Mesenchymal stem cell (in vitro differentiated cells and primary cell): ENCODE measurements at regions not wholly inside any gene's neighbourhood (a gene's known extent, or its start where the extent isn't known, plus 50 kb on each side); places are given as distances from the start of the nearest gene placed in this dataset.
A peak's percentile ranks its signal among the peaks of the same experiment; 100 is the strongest.

Experiments used
- DNase-seq: peaks from one replicate; pipeline ENCODE4 v3.0.0-alpha.2; 2013
- H2AFZ ChIP-seq: one replicate; pipeline ENCODE4 v1.6.1; 2013; ENCODE audit warnings: low read depth, mild to moderate bottlenecking, control low read depth, inconsistent platforms, low read length, moderate library complexity
- H2AK5ac ChIP-seq: 2 replicates; pipeline ENCODE4 v1.6.1; 2013; ENCODE audit warnings: low read length, moderate library complexity, mild to moderate bottlenecking, inconsistent platforms; ENCODE audit not compliant: severe bottlenecking
- H2BK120ac ChIP-seq: one replicate; pipeline ENCODE4 v1.6.1; 2013; ENCODE audit warnings: low read depth, mild to moderate bottlenecking, inconsistent platforms, low read length, moderate library complexity
- H2BK12ac ChIP-seq, 2 experiments: one replicate each; pipeline ENCODE4 v1.6.1; 2013; ENCODE audit warnings: inconsistent platforms in 2 of 2, low read length in 2 of 2, mild to moderate bottlenecking in 2 of 2, moderate library complexity in 2 of 2, control low read depth in 1 of 2
- H2BK15ac ChIP-seq: one replicate; pipeline ENCODE4 v1.6.1; 2013; ENCODE audit warnings: mild to moderate bottlenecking, low read depth, inconsistent platforms; ENCODE audit not compliant: poor library complexity, severe bottlenecking
- H2BK5ac ChIP-seq: 2 replicates; pipeline ENCODE4 v1.6.1; 2013; ENCODE audit warnings: low read depth, mild to moderate bottlenecking, low read length, control low read depth, inconsistent platforms; ENCODE audit not compliant: poor library complexity, severe bottlenecking
- H3K14ac ChIP-seq, 2 experiments: one replicate each; pipeline ENCODE4 v1.6.1; 2013; ENCODE audit warnings: inconsistent platforms in 2 of 2, low read length in 2 of 2, control low read depth in 1 of 2, mild to moderate bottlenecking in 1 of 2, moderate library complexity in 1 of 2
- H3K18ac ChIP-seq, 2 experiments: one replicate each; pipeline ENCODE4 v1.6.1; 2013; ENCODE audit warnings: inconsistent platforms in 2 of 2, low read length in 2 of 2, control low read depth in 1 of 2, low read depth in 1 of 2, mild to moderate bottlenecking in 1 of 2
- H3K23ac ChIP-seq, 2 experiments: one replicate each; pipeline ENCODE4 v1.6.1; 2013; ENCODE audit warnings: inconsistent platforms in 2 of 2, low read length in 2 of 2, mild to moderate bottlenecking in 2 of 2, moderate library complexity in 2 of 2, control low read depth in 1 of 2
- H3K27ac ChIP-seq: 2 replicates; pipeline ENCODE4 v1.5.1; 2013; ENCODE audit warnings: mild to moderate bottlenecking, moderate library complexity, low read length, control low read depth, inconsistent platforms; ENCODE audit not compliant: poor library complexity, severe bottlenecking
- H3K27me3 ChIP-seq, 2 experiments: 2 replicates each; pipeline versions ENCODE4 v1.6.1 to v1.7.0; 2013; ENCODE audit warnings: low read length in 2 of 2, mild to moderate bottlenecking in 2 of 2, moderate library complexity in 2 of 2, control low read depth in 1 of 2, inconsistent platforms in 1 of 2; ENCODE audit not compliant: control insufficient read depth in 1 of 2, insufficient read depth in 1 of 2
- H3K36me3 ChIP-seq, 2 experiments: 2 replicates each; pipeline versions ENCODE4 v1.6.1 to v1.7.0; 2013; ENCODE audit warnings: low read length in 2 of 2, control low read depth in 1 of 2, inconsistent platforms in 1 of 2, low read depth in 1 of 2, mild to moderate bottlenecking in 1 of 2; ENCODE audit not compliant: insufficient read depth in 2 of 2, control insufficient read depth in 1 of 2
- H3K4ac ChIP-seq, 2 experiments: one replicate each; pipeline ENCODE4 v1.6.1; 2013; ENCODE audit warnings: inconsistent platforms in 2 of 2, low read length in 2 of 2, mild to moderate bottlenecking in 2 of 2, moderate library complexity in 2 of 2, control low read depth in 1 of 2, low read depth in 1 of 2
- H3K4me1 ChIP-seq: 2 replicates; pipeline ENCODE4 v1.6.1; 2013; ENCODE audit warnings: low read depth, low read length, control low read depth; ENCODE audit not compliant: control insufficient read depth, insufficient read depth
- H3K4me2 ChIP-seq: 2 replicates; pipeline ENCODE4 v1.6.1; 2013; ENCODE audit warnings: low read length, mild to moderate bottlenecking, inconsistent platforms; ENCODE audit not compliant: poor library complexity, severe bottlenecking
- H3K4me3 ChIP-seq, 2 experiments: 2 replicates each; pipeline versions ENCODE4 v1.5.1 to v1.7.0; 2013; ENCODE audit warnings: low read length in 2 of 2, mild to moderate bottlenecking in 2 of 2, control low read depth in 1 of 2, low read depth in 1 of 2; ENCODE audit not compliant: insufficient read depth in 1 of 2
- H3K79me1 ChIP-seq: replicated peaks from 2 replicates; pipeline ENCODE4 v1.6.1; 2013; ENCODE audit warnings: mild to moderate bottlenecking, control low read depth, low read length, inconsistent platforms; ENCODE audit not compliant: poor library complexity, severe bottlenecking
- H3K9ac ChIP-seq: 2 replicates; pipeline ENCODE4 v1.7.0; 2013; ENCODE audit warnings: mild to moderate bottlenecking, low read length, moderate library complexity
- H3K9me3 ChIP-seq: 2 replicates; pipeline ENCODE4 v1.7.0; 2013; ENCODE audit warnings: mild to moderate bottlenecking, low read length; ENCODE audit not compliant: control insufficient read depth
- H4K8ac ChIP-seq: one replicate; pipeline ENCODE4 v1.6.1; 2013; ENCODE audit warnings: inconsistent platforms, mild to moderate bottlenecking, low read length, moderate library complexity
- H4K91ac ChIP-seq: one replicate; pipeline ENCODE4 v1.6.1; 2013; ENCODE audit warnings: mild to moderate bottlenecking, low read length, inconsistent platforms
- WGBS: methylation state at CpG from one replicate; pipeline ENCODE4 v1.1.7; 2013; ENCODE audit warnings: mixed read lengths; 5-methylcytosine and 5-hydroxymethylcytosine counted together

GRCh38 chr15:60087561-60087960 lies 83.5 kb downstream of the FOXB1 start:
- Histone ChIP-seq H3K4me3 (no peak overlapping the region), H2BK5ac (no peak overlapping the region), H3K9me3 (no peaks in the 10 kb centered on the region), H2AK5ac (no peak overlapping the region), H3K79me1 (no peaks in the 10 kb centered on the region), H2AFZ (no peak overlapping the region), H2BK15ac (no peak overlapping the region), H3K9ac (no peak overlapping the region), H3K27me3 (peaks cover 0 to 5% of the 10 kb centered on the region in 2 experiments), H4K8ac (no peak overlapping the region), H3K27ac (no peak overlapping the region), H2BK12ac (no peak overlapping the region), H3K4me1 (peaks cover 2% of the 10 kb centered on the region), H3K36me3 (no peaks in the 10 kb centered on the region), H3K23ac (no peak overlapping the region), H3K4me2 (no peak overlapping the region), H4K91ac (no peak overlapping the region), H2BK120ac (no peak overlapping the region), H3K4ac (no peak overlapping the region), H3K18ac (no peak overlapping the region), H3K14ac (no peak overlapping the region)
- no peak for DNase-seq

GRCh38 chr15:60090747-60091146 lies 86.6 kb downstream of the FOXB1 start:
- H4K91ac ChIP-seq: no peak overlapping the region
- H2AFZ ChIP-seq: no peak overlapping the region
- 46% methylated on average over 3 of the region's 3 CpGs for WGBS
- H3K4me2 ChIP-seq: no peak overlapping the region
- H3K9me3 ChIP-seq: no peaks in the 10 kb centered on the region
- no peak overlapping the region for H3K4ac ChIP-seq
- no peak overlapping the region for H2AK5ac ChIP-seq
- no peak overlapping the region for H2BK120ac ChIP-seq
- H3K27ac ChIP-seq: no peak overlapping the region
- peak overlapping the region in 1 of 2 experiments; percentile 15 for H3K4me3 ChIP-seq
- no peak overlapping the region for H4K8ac ChIP-seq
- no peaks in the 10 kb centered on the region for H3K79me1 ChIP-seq
- H3K14ac ChIP-seq: no peak overlapping the region
- DNase-seq: no peak
- H3K36me3 ChIP-seq: no peaks in the 10 kb centered on the region
- H3K27me3 ChIP-seq: peaks cover 0 to 5% of the 10 kb centered on the region in 2 experiments
- H2BK5ac ChIP-seq: no peak overlapping the region
- H2BK12ac ChIP-seq: no peak overlapping the region
- peaks cover 2% of the 10 kb centered on the region for H3K4me1 ChIP-seq
- no peak overlapping the region for H2BK15ac ChIP-seq
- peak overlapping the region; percentile 16 for H3K9ac ChIP-seq
- no peak overlapping the region for H3K18ac ChIP-seq
- no peak overlapping the region for H3K23ac ChIP-seq

GRCh38 chr15:60091157-60091556 lies 87.0 kb downstream of the FOXB1 start:
- Histone ChIP-seq H3K27me3 (peaks cover 0 to 5% of the 10 kb centered on the region in 2 experiments), H4K8ac (no peak overlapping the region), H3K18ac (no peak overlapping the region), H3K4me2 (no peak overlapping the region), H2BK12ac (no peak overlapping the region), H3K36me3 (no peaks in the 10 kb centered on the region), H3K4me3 (peak overlapping the region in 1 of 2 experiments; percentile 15), H2BK120ac (no peak overlapping the region), H2AK5ac (no peak overlapping the region), H3K27ac (peak overlapping the region; percentile 18), H3K79me1 (no peaks in the 10 kb centered on the region), H2BK15ac (no peak overlapping the region), H3K14ac (no peak overlapping the region), H4K91ac (no peak overlapping the region), H2BK5ac (no peak overlapping the region), H3K9me3 (no peaks in the 10 kb centered on the region), H3K4me1 (peaks cover 2% of the 10 kb centered on the region), H2AFZ (no peak overlapping the region), H3K9ac (peak overlapping the region; percentile 16), H3K23ac (no peak overlapping the region), H3K4ac (no peak overlapping the region)
- 56% methylated on average over 5 of the region's 5 CpGs for WGBS
- DNase-seq: peak; percentile 30

GRCh38 chr15:60091911-60092310 lies 87.8 kb downstream of the FOXB1 start:
- Histone ChIP-seq H3K79me1 (no peaks in the 10 kb centered on the region), H2BK120ac (no peak overlapping the region), H3K4me2 (no peak overlapping the region), H2AFZ (no peak overlapping the region), H3K4ac (no peak overlapping the region), H2BK5ac (no peak overlapping the region), H4K8ac (no peak overlapping the region), H3K14ac (no peak overlapping the region), H4K91ac (no peak overlapping the region), H3K4me1 (peaks cover 2% of the 10 kb centered on the region), H3K27ac (no peak overlapping the region), H2AK5ac (no peak overlapping the region), H2BK15ac (no peak overlapping the region), H3K9ac (no peak overlapping the region), H3K27me3 (peaks cover 0 to 5% of the 10 kb centered on the region in 2 experiments), H3K18ac (no peak overlapping the region), H3K9me3 (no peaks in the 10 kb centered on the region), H2BK12ac (no peak overlapping the region), H3K4me3 (no peak overlapping the region), H3K36me3 (no peaks in the 10 kb centered on the region), H3K23ac (no peak overlapping the region)
- DNase-seq: no peak
- 86% methylated on average over 3 of the region's 3 CpGs for WGBS
